ENCODE measurements at regions not wholly inside any gene's neighbourhood (a gene's known extent, or its start where the extent isn't known, plus 50 kb on each side); places are given as distances from the start of the nearest gene placed in this dataset.
A peak's percentile ranks its signal among the peaks of the same experiment; 100 is the strongest.
"Not testable (repeated sequence)": the region's sequence is repeated elsewhere in the genome, so short reads cannot be mapped to it uniquely, and the experiment has no call there.

DNA sequence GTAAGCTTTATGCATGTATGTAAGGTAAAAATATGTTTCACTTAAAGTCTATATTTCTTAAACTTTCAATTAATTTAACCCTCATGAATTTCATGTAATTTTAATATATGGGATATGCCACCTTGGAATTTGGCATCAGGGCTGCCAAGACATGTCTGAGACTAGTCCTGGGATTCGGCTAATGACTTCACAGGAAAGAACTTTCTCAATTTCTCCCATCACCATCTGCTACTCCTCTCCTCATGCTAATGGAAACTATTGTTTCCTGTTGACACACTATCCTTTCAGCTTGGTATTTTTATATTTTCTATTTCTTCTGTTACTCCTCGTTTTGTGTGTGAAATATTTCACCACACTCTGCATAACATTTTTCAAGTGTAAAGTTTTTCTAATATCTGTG is 205.9 kb downstream of the ARL4A start:
- no peak for DNase-seq

DNA sequence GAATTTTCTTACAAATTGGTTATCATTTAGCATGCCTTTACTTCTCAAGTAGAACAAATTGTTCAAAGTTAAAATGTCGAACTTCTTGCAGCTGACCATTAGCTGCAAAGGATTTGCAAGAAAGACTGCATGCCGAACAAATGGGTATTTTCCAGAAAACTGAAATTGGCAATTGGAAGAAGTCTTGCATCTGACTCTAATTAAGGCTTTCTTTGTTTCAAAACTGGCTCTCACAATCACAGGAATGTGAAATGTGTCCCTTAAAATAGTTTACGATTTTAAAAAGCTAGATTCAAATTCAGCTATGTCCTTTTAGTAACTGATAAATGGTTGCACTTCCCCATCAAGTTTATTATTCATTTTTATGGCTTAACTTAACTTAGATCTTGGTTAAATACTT is 207.9 kb downstream of the ARL4A start:
- DNase-seq = no peak

DNA sequence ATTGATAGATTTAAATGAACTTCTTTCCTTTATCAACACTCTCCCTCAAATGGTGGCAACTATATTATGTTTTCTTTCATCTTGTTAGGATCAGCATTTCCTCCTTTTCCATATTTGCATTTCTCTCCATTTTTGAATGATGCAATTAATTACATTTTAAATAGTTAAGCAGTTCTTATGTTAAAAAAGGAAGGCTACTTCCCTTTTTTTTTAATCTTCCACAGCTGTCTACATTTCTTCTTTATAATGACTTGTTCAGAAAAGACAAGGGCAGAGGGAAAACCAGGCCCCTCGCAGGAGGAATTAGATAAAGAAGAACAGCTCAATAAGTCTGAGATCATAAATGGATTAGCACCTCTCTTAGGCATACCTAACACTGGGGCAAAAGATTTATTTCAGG is 208.9 kb downstream of the ARL4A start:
- DNase-seq = peak; percentile 8

DNA sequence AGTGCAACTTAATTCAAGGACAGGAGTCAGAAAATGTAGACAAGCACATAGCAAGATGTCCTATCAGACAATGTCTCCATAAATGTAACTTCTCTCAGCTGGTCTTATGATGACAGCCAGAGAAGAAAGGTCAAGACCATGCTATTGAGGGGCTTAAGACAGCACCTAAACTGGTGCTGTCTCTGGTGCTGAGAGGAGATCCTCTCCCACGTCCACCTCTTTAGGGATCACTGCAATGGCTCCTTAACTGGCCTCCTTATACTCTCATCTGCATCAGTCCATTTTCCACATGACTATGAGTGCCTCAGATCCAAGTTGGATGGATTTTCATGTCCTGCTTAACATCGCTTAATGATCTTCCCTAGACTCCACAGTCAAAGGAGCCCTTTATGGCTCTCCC is 210.6 kb downstream of the ARL4A start:
- no peak for DNase-seq

GRCh38 chr7:12898620-12899019 is 211.2 kb downstream of the ARL4A start:
- DNase-seq = no peak

DNA sequence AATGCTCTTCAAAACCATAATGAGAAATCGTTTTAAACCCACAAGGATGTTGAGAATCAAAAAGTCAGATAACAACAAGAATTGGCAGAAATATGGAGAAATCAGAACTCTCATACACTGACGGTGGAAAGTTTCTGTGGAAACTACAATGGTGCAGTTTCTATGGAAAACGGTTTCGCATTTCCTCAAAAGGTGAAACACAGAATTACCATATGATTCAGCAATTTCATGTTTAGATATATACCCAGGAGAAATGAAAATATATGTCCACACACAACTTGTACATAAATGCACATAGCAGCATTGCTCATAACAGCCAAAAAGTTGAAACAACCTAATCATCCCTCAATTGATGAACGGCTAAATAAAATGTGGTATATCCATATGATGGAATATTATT is 218.2 kb downstream of the ARL4A start:
- no peak for DNase-seq

DNA sequence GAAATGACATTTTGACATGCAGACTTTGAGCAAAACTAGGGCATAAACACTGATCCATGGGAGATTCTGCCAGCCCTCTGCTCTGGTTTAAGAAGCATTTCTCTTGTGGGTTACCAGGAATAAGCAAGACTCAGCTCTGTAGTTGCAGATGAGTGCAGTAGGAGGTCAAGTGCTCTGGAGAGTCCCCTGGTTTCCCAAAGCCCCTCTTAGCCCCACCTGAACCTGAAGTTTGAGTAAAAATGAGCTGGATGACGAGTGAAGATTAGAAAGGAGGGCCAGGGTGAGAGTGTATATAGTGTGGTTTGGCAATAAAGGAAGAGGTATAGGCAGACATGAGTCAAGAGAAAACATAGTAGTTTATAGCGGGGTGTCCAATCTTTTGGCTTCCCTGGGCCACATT is 220.3 kb downstream of the ARL4A start:
- DNase-seq = no peak

- DNase-seq = no peak
Observed at GRCh38 chr7:12909483-12909882, 222.1 kb downstream of the ARL4A start.

DNA sequence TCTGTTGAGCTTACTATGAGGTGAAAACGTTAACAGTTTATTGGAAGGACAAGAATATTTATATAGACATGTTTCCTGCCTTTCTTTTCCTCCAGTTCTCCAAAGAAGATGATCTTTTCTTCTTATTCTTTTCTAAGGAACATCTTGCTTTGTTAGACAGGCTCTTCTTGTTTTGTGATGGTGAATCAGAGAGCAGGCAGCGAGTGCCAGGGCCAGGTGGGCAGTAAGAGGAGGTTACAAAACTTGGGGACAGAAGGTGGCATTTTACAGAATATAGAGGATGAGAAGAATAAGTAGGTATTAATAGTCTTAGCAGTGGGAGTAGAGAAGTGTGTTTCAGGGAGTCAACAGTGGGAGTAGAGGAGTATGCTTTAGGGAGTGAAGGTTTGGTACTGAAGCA is 223.6 kb downstream of the ARL4A start:
- DNase-seq = no peak

DNA sequence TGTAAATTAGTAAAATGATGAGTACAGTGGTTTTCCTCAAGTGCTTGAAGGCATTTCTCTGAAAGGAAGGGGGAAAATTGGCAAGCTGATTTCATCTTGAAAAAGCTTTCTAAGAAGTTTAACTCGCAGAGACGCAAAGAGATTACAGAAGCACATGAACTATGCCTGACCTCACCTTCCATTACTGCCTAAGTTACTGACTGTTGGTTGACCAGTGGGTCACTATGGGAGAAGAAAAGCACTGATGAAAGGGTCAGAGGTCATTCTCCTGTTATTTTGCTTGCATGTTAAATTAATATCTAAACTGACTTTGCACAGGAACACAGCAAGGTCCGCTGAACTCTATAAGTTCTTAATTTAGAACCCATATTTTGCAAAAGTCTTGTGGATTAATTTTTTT is 225.6 kb downstream of the ARL4A start:
- DNase-seq = no peak

- DNase-seq = no peak
Observed at GRCh38 chr7:12917801-12918200, 230.4 kb downstream of the ARL4A start.

DNA sequence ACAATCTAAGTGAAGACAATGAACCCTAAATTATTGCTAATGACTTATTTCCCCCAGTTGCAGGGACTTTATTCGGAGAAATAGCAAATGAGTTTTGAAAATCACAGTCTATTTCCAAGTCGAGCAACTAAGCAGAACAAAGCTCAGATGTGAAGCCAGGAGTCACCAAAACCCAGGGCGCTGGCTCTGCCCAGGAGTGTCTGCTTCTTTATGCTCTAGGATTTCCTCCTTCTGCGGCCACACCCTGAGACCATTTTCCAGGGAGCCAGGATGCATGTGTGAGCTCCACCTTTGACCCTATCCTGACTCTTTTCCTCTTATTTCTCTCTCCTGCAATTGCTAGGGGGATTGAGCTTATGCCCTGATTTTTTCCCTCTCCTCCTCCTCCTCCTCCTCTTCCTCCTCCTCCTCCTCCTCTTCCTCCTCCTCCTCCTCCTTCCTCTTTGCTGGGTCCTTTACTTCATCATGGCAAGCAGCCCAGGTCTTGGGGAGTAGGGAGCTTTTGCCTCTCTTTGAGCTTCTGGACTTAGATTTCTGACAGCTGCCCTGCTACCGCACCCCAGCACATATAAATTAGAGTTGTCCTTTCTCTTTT is 234.4 kb downstream of the ARL4A start:
- no peak for DNase-seq

GRCh38 chr7:12923971-12924370 is 236.5 kb downstream of the ARL4A start:
- no peak for DNase-seq

DNA sequence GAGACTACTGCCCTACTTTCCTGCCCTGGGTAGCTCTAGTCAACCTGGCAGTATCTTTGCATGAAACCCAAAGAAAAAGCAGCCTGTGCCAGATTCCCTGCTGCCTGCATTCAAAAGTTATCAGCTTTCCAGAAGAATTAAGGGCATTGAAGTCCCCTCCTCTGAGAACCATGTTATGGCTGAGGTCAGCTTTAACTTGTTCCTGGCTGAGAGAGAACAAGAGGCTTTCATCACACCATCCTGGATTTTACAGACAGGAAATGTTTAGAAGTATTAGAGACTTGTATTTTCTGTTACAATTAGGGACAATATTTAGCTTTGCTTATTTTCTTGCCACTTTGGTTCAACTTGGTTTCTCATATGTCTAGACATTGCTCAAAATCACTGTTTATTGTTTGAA is 238.8 kb downstream of the ARL4A start:
- no peak for DNase-seq

GRCh38 chr7:12927635-12928434 is 240.4 kb downstream of the ARL4A start:
- DNase-seq = no peak

- DNase-seq = no peak
Observed at GRCh38 chr7:12929476-12930140, 242.2 kb downstream of the ARL4A start.

- DNase-seq = no peak
Observed at GRCh38 chr7:12930534-12930933, 243.1 kb downstream of the ARL4A start.

DNA sequence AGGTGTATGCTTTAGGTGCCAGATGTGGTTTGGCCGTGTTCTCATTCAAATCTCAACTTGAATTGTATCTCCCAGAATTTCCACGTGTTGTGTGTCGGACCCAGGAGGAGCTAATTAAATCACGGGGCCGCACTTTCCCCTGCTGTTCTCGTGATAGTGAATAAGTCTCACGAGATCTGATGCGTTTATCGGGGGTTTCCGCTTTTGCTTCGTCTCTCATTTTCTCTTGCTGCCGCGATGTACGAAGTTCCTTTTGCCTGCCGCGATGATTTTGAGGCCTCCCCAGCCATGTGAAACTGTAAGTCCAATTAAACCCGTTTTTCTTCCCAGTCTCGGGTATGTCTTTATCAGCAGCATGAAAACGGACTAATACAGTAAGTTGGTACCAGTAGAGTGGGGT is 244.0 kb downstream of the ARL4A start:
- DNase-seq = not testable (repeated sequence)

- no peak for DNase-seq
Observed at GRCh38 chr7:12939694-12940093, 252.3 kb downstream of the ARL4A start.

- DNase-seq = no peak
Observed at GRCh38 chr7:12941512-12941911, 254.1 kb downstream of the ARL4A start.

DNA sequence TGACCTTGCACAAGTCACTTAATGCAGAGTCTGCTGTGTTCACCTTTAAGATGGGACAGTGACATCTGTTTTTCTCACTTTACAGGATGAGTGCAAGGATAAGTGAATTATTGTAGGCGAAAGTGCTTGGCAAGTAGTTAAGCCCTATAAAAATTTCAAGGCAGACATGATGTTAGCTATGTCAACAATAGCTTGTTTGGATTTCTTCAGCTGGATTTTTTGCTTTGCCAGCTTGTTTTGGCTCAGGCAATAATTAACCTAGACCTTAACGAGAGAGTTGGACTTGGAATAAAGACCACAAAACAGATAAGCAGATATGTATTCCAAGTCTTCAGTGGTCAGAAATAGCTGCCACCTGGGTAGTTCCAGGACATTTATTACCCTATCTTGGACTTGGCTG is 255.2 kb downstream of the ARL4A start:
- no peak for DNase-seq

DNA sequence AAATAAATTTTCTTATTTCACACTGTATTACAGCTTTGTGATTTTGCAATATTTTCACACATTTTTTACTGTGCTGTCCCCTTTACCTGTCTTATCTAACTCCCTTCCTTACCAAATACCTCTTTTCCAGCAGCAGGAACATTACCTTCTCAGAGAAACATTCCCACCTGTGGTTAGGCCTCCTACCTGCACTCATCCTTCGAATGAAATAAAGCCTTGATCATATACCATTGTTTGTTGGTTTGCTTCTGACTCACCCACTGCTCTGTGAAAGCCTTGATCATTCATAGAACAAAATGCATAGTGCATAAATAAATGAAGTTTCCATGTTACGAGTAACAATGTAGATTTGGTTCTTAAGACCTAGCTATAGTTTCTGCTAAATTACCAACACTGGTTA is 256.3 kb downstream of the ARL4A start:
- no peak for DNase-seq

DNA sequence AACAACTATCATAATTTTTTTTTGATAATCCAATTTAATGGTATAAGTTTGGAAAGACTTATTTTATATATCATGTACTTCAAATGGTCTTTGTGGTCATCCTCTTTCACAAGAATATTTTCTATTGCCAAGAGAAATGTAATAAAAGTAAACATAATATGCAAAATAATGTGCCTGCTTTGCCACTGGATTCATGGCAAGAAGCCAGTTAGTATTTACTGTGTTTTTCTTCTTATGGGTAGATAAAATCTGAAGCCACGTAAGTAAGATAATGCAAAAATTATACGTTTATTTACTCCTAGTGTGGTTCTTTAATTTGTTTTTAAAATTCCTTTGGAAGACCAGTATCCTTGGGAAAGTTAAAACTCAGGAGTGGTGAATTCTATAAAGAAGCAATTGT is 258.5 kb downstream of the ARL4A start:
- no peak for DNase-seq

DNA sequence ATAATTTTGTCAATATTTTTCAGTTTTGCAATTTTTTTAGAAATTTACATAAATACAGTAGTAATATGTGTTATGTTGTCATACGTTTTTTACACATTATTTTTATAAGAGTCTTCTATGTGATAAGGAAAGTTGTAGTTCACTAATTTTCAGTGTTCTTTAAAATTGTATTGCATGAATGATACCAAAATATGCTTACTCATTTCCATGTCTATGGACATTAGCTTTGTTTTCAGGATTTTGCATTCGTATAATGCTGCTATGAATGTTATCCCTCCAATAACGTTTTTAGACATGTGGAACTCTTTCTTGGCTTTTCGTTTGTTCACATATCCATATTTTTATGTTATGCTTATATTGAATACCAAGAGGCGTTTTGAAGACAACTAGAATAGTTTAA is 260.0 kb downstream of the ARL4A start:
- DNase-seq = no peak

Measured in inflammatory macrophage treated with lipopolysaccharide for 4 hours (primary cell).